ENCODE measurements at regions not wholly inside any gene's neighbourhood (a gene's known extent, or its start where the extent isn't known, plus 50 kb on each side); places are given as distances from the start of the nearest gene placed in this dataset.

DNA sequence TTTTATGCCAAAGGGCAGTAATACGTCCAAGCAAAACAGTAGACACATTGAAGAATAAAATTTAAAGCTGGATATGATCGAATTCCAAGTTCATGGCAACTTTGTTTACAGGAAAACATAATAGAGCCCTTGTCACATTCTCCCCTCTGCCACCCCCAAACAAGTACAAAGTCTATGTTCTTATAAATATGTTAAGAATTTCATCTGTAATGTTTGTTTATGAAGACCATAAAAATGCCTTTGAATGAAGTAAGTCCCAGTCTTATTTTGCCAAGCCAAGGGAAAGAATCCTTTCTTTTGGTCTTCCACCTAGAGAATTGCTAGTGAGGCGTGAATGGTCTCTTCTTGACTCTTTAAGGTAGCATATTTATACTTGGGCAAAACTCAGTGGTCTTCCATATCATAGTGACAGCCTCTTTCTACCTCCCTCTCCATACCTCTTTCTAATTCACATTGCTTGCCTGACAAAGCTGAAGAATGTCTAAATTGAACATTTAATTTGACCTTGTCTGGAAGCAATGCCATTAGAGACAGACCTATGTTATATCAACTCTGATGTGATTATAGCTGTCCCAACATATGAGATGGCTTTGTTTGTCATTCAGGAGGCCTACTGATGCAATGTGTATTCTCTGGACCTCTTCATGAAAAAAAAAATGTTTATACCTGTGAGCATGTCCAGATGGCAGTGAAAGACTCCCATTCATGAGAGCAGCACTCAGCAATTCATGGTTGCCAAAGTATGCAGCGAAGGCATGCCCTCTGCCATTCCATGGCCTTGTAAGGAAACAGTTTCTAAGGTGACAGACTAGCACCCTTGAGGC is 70.6 kb upstream of the CCN2 start:
- TF ChIP-seq, protein P1, sequence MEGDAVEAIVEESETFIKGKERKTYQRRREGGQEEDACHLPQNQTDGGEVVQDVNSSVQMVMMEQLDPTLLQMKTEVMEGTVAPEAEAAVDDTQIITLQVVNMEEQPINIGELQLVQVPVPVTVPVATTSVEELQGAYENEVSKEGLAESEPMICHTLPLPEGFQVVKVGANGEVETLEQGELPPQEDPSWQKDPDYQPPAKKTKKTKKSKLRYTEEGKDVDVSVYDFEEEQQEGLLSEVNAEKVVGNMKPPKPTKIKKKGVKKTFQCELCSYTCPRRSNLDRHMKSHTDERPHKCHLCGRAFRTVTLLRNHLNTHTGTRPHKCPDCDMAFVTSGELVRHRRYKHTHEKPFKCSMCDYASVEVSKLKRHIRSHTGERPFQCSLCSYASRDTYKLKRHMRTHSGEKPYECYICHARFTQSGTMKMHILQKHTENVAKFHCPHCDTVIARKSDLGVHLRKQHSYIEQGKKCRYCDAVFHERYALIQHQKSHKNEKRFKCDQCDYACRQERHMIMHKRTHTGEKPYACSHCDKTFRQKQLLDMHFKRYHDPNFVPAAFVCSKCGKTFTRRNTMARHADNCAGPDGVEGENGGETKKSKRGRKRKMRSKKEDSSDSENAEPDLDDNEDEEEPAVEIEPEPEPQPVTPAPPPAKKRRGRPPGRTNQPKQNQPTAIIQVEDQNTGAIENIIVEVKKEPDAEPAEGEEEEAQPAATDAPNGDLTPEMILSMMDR (IDR thresholded peaks at IDR 0.05; ENCODE audit: poor library complexity), result no peak
- no peak for TF ChIP-seq EZH2 (IDR thresholded peaks at IDR 0.05; ENCODE audit: borderline replicate concordance)
